OCI-LY1 (cell line): ENCODE measurements at regions not wholly inside any gene's neighbourhood (a gene's known extent, or its start where the extent isn't known, plus 50 kb on each side); places are given as distances from the start of the nearest gene placed in this dataset.

Experiments
- H2AFZ ChIP-seq: fragments of 200-600 bp; sonication (generic), shearing (Covaris generic); 2 replicates; pipeline ENCODE4 v1.6.0; 2014; ENCODE audit warnings: antibody characterized with exemption, mild to moderate bottlenecking, low read length
- H3F3A ChIP-seq: fragments of 200-600 bp; sonication (generic), shearing (Covaris generic); 2 replicates; pipeline ENCODE4 v1.6.0; 2014; ENCODE audit warnings: mild to moderate bottlenecking, antibody characterized with exemption, low read length, moderate library complexity; ENCODE audit not compliant: insufficient read depth
- H3K27ac ChIP-seq: fragments of 200-600 bp; sonication (generic); 2 replicates; pipeline ENCODE4 v1.5.1; 2014; ENCODE audit warnings: low read length, mixed run types, mild to moderate bottlenecking, low read depth; ENCODE audit not compliant: poor library complexity, severe bottlenecking
- H3K27me3 ChIP-seq: fragments of 200-600 bp; sonication (generic); 2 replicates; pipeline ENCODE4 v1.6.0; 2014; ENCODE audit warnings: antibody characterized with exemption, mild to moderate bottlenecking, low read length, moderate library complexity; ENCODE audit not compliant: insufficient read depth
- H3K36me3 ChIP-seq: fragments of 200-600 bp; sonication (generic); 2 replicates; pipeline ENCODE4 v1.6.1; 2014; ENCODE audit warnings: mild to moderate bottlenecking, antibody characterized with exemption, low read length, moderate library complexity, mixed read lengths; ENCODE audit not compliant: insufficient read depth
- H3K4me1 ChIP-seq: fragments of 200-600 bp; sonication (generic); 2 replicates; pipeline ENCODE4 v1.5.1; 2014; ENCODE audit warnings: mild to moderate bottlenecking, low read length, moderate library complexity; ENCODE audit not compliant: insufficient read depth, severe bottlenecking
- H3K4me2 ChIP-seq: fragments of 200-600 bp; sonication (generic), shearing (Covaris generic); 2 replicates; pipeline ENCODE4 v1.6.1; 2014; ENCODE audit warnings: low read length
- H3K4me3 ChIP-seq: fragments of 200-600 bp; sonication (generic); 2 replicates; pipeline ENCODE4 v1.5.1; 2014; ENCODE audit warnings: low read length, low read depth, mild to moderate bottlenecking, mixed read lengths; ENCODE audit not compliant: poor library complexity, severe bottlenecking
- H3K79me2 ChIP-seq: fragments of 200-600 bp; shearing (Covaris generic); 2 replicates; pipeline ENCODE4 v1.6.1; 2016; ENCODE audit warnings: mixed run types, low read length, mixed read lengths; ENCODE audit not compliant: insufficient read depth
- H3K9ac ChIP-seq: fragments of 200-600 bp; sonication (generic), shearing (Covaris generic); 2 replicates; pipeline ENCODE4 v1.6.1; 2014; ENCODE audit warnings: mild to moderate bottlenecking, low read length, mixed read lengths
- H3K9me2 ChIP-seq: fragments of 200-600 bp; sonication (generic), shearing (Covaris generic); 2 replicates; pipeline ENCODE4 v1.6.1; 2014; ENCODE audit warnings: low read depth, mild to moderate bottlenecking, low read length, mixed read lengths
- H3K9me3 ChIP-seq: fragments of 200-600 bp; shearing (Covaris generic); 2 replicates; pipeline ENCODE4 v1.6.1; 2014; ENCODE audit warnings: low read length, mixed read lengths
- H4K20me1 ChIP-seq: fragments of 200-600 bp; sonication (generic), shearing (Covaris generic); 2 replicates; pipeline ENCODE4 v1.6.0; 2016; ENCODE audit warnings: mild to moderate bottlenecking, low read length; ENCODE audit not compliant: insufficient read depth
- CTCF ChIP-seq: fragments of 200-600 bp; sonication (generic), shearing (Covaris generic); IDR thresholded peaks from 2 replicates; pipeline ENCODE4 v1.5.1; 2017; ENCODE audit warnings: mild to moderate bottlenecking, antibody characterized with exemption, low read length, moderate library complexity, mixed read lengths
- EZH2 ChIP-seq: fragments of 200-600 bp; sonication (generic), shearing (Covaris generic); IDR thresholded peaks from 2 replicates; pipeline ENCODE4 v1.8.0; 2017; ENCODE audit warnings: borderline replicate concordance, mixed run types, mild to moderate bottlenecking, antibody characterized with exemption, low read length, moderate library complexity, mixed read lengths

- H3K79me2 ChIP-seq: no peaks in the 10 kb centered on the region
- no peaks in the 10 kb centered on the region for H3F3A ChIP-seq
- H3K4me1 ChIP-seq: no peaks in the 10 kb centered on the region
- H3K36me3 ChIP-seq: no peaks in the 10 kb centered on the region
- TF ChIP-seq CTCF: no peak
- no peak for TF ChIP-seq EZH2
- H4K20me1 ChIP-seq: no peaks in the 10 kb centered on the region
- no peaks in the 10 kb centered on the region for H3K27me3 ChIP-seq
- no peak overlapping the region for H3K9ac ChIP-seq
- H3K4me3 ChIP-seq: no peak overlapping the region
- H3K27ac ChIP-seq: no peak overlapping the region
- H3K4me2 ChIP-seq: no peak overlapping the region
- no peak overlapping the region for H2AFZ ChIP-seq
- no peaks in the 10 kb centered on the region for H3K9me2 ChIP-seq
- H3K9me3 ChIP-seq: no peaks in the 10 kb centered on the region
Measured at GRCh38 chr6:153862927-153863326, 176.1 kb upstream of the OPRM1 start.

DNA sequence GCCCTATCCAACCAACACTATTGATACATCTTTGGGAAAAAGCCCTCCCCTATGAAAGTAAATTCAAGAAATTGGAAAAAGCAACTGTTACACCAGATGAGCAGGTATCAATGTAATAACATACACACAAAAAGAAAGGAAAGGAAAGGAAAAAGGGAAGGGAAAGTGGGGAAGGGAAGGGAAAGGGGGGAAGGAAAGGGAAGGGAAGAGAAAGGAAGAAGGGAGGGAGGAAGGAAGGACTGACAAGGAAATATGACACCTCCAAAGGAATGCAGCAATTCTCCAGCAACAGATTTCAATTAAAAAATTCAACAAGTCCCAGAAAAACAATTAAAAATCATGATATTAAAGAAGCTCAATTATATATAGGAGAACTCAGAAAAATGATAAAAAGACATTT lies 176.9 kb upstream of the OPRM1 start:
- Histone ChIP-seq H3K79me2 (no peaks in the 10 kb centered on the region), H3K9me2 (no peaks in the 10 kb centered on the region), H3K27ac (no peak overlapping the region), H3K4me3 (no peak overlapping the region), H3K4me1 (no peaks in the 10 kb centered on the region), H3K36me3 (no peaks in the 10 kb centered on the region), H3K9ac (no peak overlapping the region), H3K27me3 (no peaks in the 10 kb centered on the region), H3K9me3 (no peaks in the 10 kb centered on the region), H4K20me1 (no peaks in the 10 kb centered on the region), H3F3A (no peaks in the 10 kb centered on the region), H2AFZ (no peak overlapping the region), H3K4me2 (no peak overlapping the region)
- TF ChIP-seq CTCF (no peak), EZH2 (no peak)

DNA sequence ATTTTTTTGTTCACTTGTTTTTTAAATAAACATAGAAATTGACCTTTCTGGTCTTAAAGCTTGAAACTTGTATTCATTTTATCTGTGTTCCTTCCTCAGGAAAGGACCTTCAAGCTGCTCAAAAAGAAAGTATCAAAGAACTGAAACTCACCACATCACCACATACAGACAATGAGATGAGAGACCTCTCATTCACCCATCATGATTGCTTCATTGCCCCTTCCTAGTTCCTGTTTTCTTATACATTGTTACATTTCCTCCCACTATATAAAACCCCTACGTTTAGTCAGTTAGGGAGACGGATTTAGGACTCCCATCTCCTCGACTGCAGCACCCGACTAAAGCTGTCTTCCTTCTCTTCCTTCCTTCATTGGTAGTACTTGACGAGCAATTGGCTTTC lies 180.5 kb upstream of the OPRM1 start:
- Histone ChIP-seq H3K27me3 (no peaks in the 10 kb centered on the region), H3K9ac (no peak overlapping the region), H3K4me2 (no peak overlapping the region), H4K20me1 (no peaks in the 10 kb centered on the region), H3K27ac (no peak overlapping the region), H3F3A (no peaks in the 10 kb centered on the region), H2AFZ (no peak overlapping the region), H3K79me2 (no peaks in the 10 kb centered on the region), H3K9me3 (no peaks in the 10 kb centered on the region), H3K36me3 (no peaks in the 10 kb centered on the region), H3K9me2 (no peaks in the 10 kb centered on the region), H3K4me3 (no peak overlapping the region), H3K4me1 (no peaks in the 10 kb centered on the region)
- TF ChIP-seq EZH2 (no peak), CTCF (no peak)
